Thoracic aorta (tissue), 2 donors: ENCODE measurements at regions not wholly inside any gene's neighbourhood (a gene's known extent, or its start where the extent isn't known, plus 50 kb on each side); places are given as distances from the start of the nearest gene placed in this dataset.

ENCODE experiments used
- ATAC-seq: fragments of 150-250 bp; one replicate; pipeline ENCODE4 v1.8.0; 2017; ENCODE audit warnings: low read depth; ENCODE audit not compliant: insufficient number of reproducible peaks, low FRiP score
- DNase-seq: peaks from one replicate; pipeline ENCODE4 v3.0.0-alpha.2; 2020; ENCODE audit warnings: low spot score
- H3K27ac ChIP-seq, 2 donors: fragments of 200-600 bp; sonication (generic); 1 replicate in 1 of 2; 2 replicates in 1 of 2; pipeline ENCODE4 v1.5.1; 2016; ENCODE audit warnings: mild to moderate bottlenecking in 2 of 2, moderate library complexity in 2 of 2
- H3K27me3 ChIP-seq: fragments of 200-600 bp; sonication (generic); replicated peaks from 2 replicates; pipeline ENCODE4 v1.6.0; 2016; ENCODE audit warnings: mild to moderate bottlenecking; ENCODE audit not compliant: insufficient read depth
- H3K36me3 ChIP-seq: fragments of 200-600 bp; sonication (generic); one replicate; pipeline ENCODE4 v1.5.1; 2016
- H3K4me1 ChIP-seq, 2 donors: fragments of 200-600 bp; sonication (generic); 1 replicate in 1 of 2; 2 replicates in 1 of 2; pipeline versions ENCODE4 v1.5.1 to v1.6.0; 2016; ENCODE audit warnings: low read depth in 2 of 2, mild to moderate bottlenecking in 1 of 2; ENCODE audit not compliant: control insufficient read depth in 1 of 2
- H3K4me3 ChIP-seq: fragments of 200-600 bp; sonication (generic); 2 replicates; pipeline ENCODE4 v1.5.1; 2016; ENCODE audit warnings: mild to moderate bottlenecking
- H3K9me3 ChIP-seq: fragments of 200-600 bp; sonication (generic); 2 replicates; pipeline ENCODE4 v1.5.1; 2016
- TF ChIP-seq, protein P1 (sequence below): fragments of 200-600 bp; sonication (generic); IDR thresholded peaks from one replicate; pipeline ENCODE4 v1.5.1; 2019; ENCODE audit warnings: antibody characterized with exemption

GRCh38 chr11:109338131-109338530 lies 83.9 kb upstream of the C11orf87 start:
- ATAC-seq = no peak
- TF ChIP-seq, protein P1, sequence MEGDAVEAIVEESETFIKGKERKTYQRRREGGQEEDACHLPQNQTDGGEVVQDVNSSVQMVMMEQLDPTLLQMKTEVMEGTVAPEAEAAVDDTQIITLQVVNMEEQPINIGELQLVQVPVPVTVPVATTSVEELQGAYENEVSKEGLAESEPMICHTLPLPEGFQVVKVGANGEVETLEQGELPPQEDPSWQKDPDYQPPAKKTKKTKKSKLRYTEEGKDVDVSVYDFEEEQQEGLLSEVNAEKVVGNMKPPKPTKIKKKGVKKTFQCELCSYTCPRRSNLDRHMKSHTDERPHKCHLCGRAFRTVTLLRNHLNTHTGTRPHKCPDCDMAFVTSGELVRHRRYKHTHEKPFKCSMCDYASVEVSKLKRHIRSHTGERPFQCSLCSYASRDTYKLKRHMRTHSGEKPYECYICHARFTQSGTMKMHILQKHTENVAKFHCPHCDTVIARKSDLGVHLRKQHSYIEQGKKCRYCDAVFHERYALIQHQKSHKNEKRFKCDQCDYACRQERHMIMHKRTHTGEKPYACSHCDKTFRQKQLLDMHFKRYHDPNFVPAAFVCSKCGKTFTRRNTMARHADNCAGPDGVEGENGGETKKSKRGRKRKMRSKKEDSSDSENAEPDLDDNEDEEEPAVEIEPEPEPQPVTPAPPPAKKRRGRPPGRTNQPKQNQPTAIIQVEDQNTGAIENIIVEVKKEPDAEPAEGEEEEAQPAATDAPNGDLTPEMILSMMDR = no peak
- Histone ChIP-seq H3K36me3 (no peaks in the 10 kb centered on the region), H3K27ac (no peak overlapping the region), H3K27me3 (no peaks in the 10 kb centered on the region), H3K4me1 (no peaks in the 10 kb centered on the region), H3K4me3 (no peak overlapping the region), H3K9me3 (no peaks in the 10 kb centered on the region)
- no peak for DNase-seq

DNA sequence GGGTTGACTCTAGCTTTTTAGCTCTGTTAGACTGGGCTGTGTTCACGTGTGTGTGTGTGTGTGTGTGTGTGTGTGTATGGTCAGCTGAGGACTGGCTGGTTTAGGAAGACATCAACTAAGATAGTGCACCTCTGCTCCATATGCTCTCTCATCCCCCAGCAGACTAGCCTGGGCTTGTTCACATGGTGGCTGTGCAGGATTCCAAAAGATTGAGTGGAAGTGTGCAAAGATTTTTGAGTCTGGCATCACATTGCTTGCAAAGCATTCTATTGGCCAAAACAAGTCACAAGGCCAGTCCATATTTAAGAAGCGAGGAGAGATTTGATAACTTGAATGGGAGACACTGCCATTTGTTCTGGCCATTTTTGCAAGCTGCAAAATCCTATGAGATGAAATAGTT lies 79.7 kb upstream of the C11orf87 start:
- no peaks in the 10 kb centered on the region for H3K36me3 ChIP-seq
- no peak for ATAC-seq

DNA sequence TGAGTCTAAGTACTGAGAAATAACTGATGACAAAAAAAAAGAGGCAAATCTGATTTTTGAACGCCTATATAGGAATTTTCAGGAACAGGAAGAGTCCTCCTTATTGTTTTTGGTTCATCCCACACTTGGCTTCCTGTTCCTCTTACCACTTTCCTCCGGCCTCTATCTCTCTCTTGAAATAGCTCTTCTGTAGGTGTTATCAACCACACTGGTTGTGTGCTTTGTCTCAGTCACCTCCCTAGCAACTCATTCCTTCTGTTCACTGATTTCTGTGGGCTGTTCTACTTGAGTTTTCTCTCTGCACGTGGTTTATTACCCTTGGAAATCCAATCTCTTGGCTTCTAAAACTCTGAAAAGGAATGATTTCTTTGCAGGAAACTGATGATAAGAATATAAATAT lies 78.7 kb upstream of the C11orf87 start:
- Histone ChIP-seq H3K36me3 (no peaks in the 10 kb centered on the region), H3K27ac (no peak overlapping the region), H3K4me1 (no peaks in the 10 kb centered on the region), H3K27me3 (no peaks in the 10 kb centered on the region), H3K9me3 (no peaks in the 10 kb centered on the region), H3K4me3 (no peak overlapping the region)
- TF ChIP-seq, protein P1 = no peak
- DNase-seq (no peak), ATAC-seq (no peak)

More for the DNA sequence above, 79.7 kb upstream of the C11orf87 start:
- Histone ChIP-seq H3K4me3 (no peak overlapping the region), H3K27me3 (no peaks in the 10 kb centered on the region), H3K9me3 (no peaks in the 10 kb centered on the region), H3K4me1 (no peaks in the 10 kb centered on the region), H3K27ac (no peak overlapping the region)
- no peak for DNase-seq
- TF ChIP-seq, protein P1 = no peak

- no peak for DNase-seq
- H3K27me3 ChIP-seq = no peaks in the 10 kb centered on the region
- TF ChIP-seq, protein P1 = no peak
- no peaks in the 10 kb centered on the region for H3K4me1 ChIP-seq
- ATAC-seq = no peak
- no peaks in the 10 kb centered on the region for H3K9me3 ChIP-seq
- H3K36me3 ChIP-seq = no peaks in the 10 kb centered on the region
- no peak overlapping the region for H3K27ac ChIP-seq
- H3K4me3 ChIP-seq = no peak overlapping the region
Observed at GRCh38 chr11:109347304-109347703, 74.7 kb upstream of the C11orf87 start.

- H3K9me3 ChIP-seq = no peaks in the 10 kb centered on the region
- DNase-seq (no peak), ATAC-seq (no peak)
- no peak overlapping the region for H3K4me3 ChIP-seq
- no peaks in the 10 kb centered on the region for H3K4me1 ChIP-seq
- H3K36me3 ChIP-seq = no peaks in the 10 kb centered on the region
- TF ChIP-seq, protein P1 = no peak
- H3K27me3 ChIP-seq = no peaks in the 10 kb centered on the region
- H3K27ac ChIP-seq = no peak overlapping the region
Observed at GRCh38 chr11:109349276-109350080, 72.5 kb upstream of the C11orf87 start.
